CD8-positive, alpha-beta memory T cell (primary cell): ENCODE measurements at regions not wholly inside any gene's neighbourhood (a gene's known extent, or its start where the extent isn't known, plus 50 kb on each side); places are given as distances from the start of the nearest gene placed in this dataset.

Experiments
- CTCF ChIA-PET: fragments of 350-600 bp; sonication (Branson Sonifier 250); formaldehyde crosslinking; loops from one replicate; lab custom pipeline; 2021; ENCODE audit warnings: antibody characterized with exemption; lab: Charles Lee
- POLR2A ChIA-PET: fragments of 350-600 bp; sonication (Branson Sonifier 250); formaldehyde crosslinking; loops from one replicate; lab custom pipeline; 2021; ENCODE audit warnings: antibody characterized with exemption; lab: Charles Lee
- DNase-seq, 5 donors: peaks; one replicate each; pipeline versions ENCODE4 v3.0.0 to v3.0.0-alpha.2; 2020 to 2022; ENCODE audit warnings: mixed read lengths in 1 of 5
- H3K27ac ChIP-seq: one replicate; pipeline ENCODE4 v1.7.0; 2013; ENCODE audit warnings: low read depth, mild to moderate bottlenecking, low read length, moderate library complexity
- H3K27me3 ChIP-seq: 2 replicates; pipeline ENCODE4 v1.7.0; 2013; ENCODE audit warnings: low read length, mild to moderate bottlenecking; ENCODE audit not compliant: insufficient read depth, poor library complexity, severe bottlenecking
- H3K36me3 ChIP-seq: 2 replicates; pipeline ENCODE4 v1.7.0; 2013; ENCODE audit warnings: mild to moderate bottlenecking, low read length, moderate library complexity; ENCODE audit not compliant: insufficient read depth
- H3K4me1 ChIP-seq: 2 replicates; pipeline ENCODE4 v1.7.0; 2013; ENCODE audit warnings: mild to moderate bottlenecking, low read length, moderate library complexity; ENCODE audit not compliant: insufficient read depth
- H3K4me3 ChIP-seq: 2 replicates; pipeline ENCODE4 v1.7.0; 2013; ENCODE audit warnings: mild to moderate bottlenecking, low read length
- H3K9me3 ChIP-seq: 2 replicates; pipeline ENCODE4 v1.7.0; 2013; ENCODE audit warnings: mild to moderate bottlenecking, low read length
- H3K27ac Mint-ChIP-seq, 8 donors: one replicate each; pipeline ENCODE4 v1.8.0; 2020 to 2021; ENCODE audit warnings: mixed read lengths in 8 of 8, mild to moderate bottlenecking in 6 of 8, inconsistent platforms in 3 of 8, moderate library complexity in 3 of 8
- H3K27me3 Mint-ChIP-seq, 2 donors: one replicate each; pipeline ENCODE4 v1.8.0; 2020 to 2021; ENCODE audit warnings: mixed read lengths in 2 of 2, mild to moderate bottlenecking in 1 of 2, moderate library complexity in 1 of 2
- H3K36me3 Mint-ChIP-seq, 3 donors: one replicate each; pipeline ENCODE4 v1.8.0; 2020 to 2021; ENCODE audit warnings: mixed read lengths in 3 of 3, inconsistent platforms in 1 of 3, mild to moderate bottlenecking in 1 of 3
- H3K4me1 Mint-ChIP-seq, 3 donors: one replicate each; pipeline ENCODE4 v1.8.0; 2020 to 2021; ENCODE audit warnings: mixed read lengths in 3 of 3, inconsistent platforms in 1 of 3, mild to moderate bottlenecking in 1 of 3
- H3K4me3 Mint-ChIP-seq, 7 donors: one replicate each; pipeline ENCODE4 v1.8.0; 2020 to 2021; ENCODE audit warnings: mixed read lengths in 7 of 7, mild to moderate bottlenecking in 6 of 7, moderate library complexity in 4 of 7, inconsistent platforms in 2 of 7
- H3K9me3 Mint-ChIP-seq, 5 donors: one replicate each; pipeline ENCODE4 v1.8.0; 2020 to 2022; ENCODE audit warnings: mixed read lengths in 5 of 5, mild to moderate bottlenecking in 3 of 5, moderate library complexity in 2 of 5, inconsistent platforms in 1 of 5

- ChIA-PET CTCF (no interaction called here), POLR2A (no interaction called here)
- H3K27me3 Mint-ChIP-seq = peaks cover 0 to 1% of the 10 kb centered on the region in 2 donors
- H3K36me3 ChIP-seq = no peaks in the 10 kb centered on the region
- H3K27me3 ChIP-seq = no peaks in the 10 kb centered on the region
- H3K27ac Mint-ChIP-seq = no peak overlapping the region
- H3K4me3 ChIP-seq = no peak overlapping the region
- no peaks in the 10 kb centered on the region for H3K4me1 Mint-ChIP-seq
- no peaks in the 10 kb centered on the region for H3K4me1 ChIP-seq
- DNase-seq = no peak
- H3K9me3 Mint-ChIP-seq = peaks cover 0 to 19% (median 4%) of the 10 kb centered on the region in 5 donors
- no peaks in the 10 kb centered on the region for H3K9me3 ChIP-seq
- no peak overlapping the region for H3K27ac ChIP-seq
- no peaks in the 10 kb centered on the region for H3K36me3 Mint-ChIP-seq
- H3K4me3 Mint-ChIP-seq = no peak overlapping the region
Observed at GRCh38 chr3:182036382-182036781, 324.7 kb downstream of the SOX2 start.

- Histone ChIP-seq H3K36me3 (no peaks in the 10 kb centered on the region), H3K4me3 (no peak overlapping the region), H3K9me3 (no peaks in the 10 kb centered on the region), H3K4me1 (no peaks in the 10 kb centered on the region), H3K27ac (no peak overlapping the region), H3K27me3 (no peaks in the 10 kb centered on the region)
- H3K4me1 Mint-ChIP-seq = no peaks in the 10 kb centered on the region
- no peaks in the 10 kb centered on the region for H3K36me3 Mint-ChIP-seq
- DNase-seq = no peak
- H3K27me3 Mint-ChIP-seq = peaks cover 0 to 1% of the 10 kb centered on the region in 2 donors
- H3K27ac Mint-ChIP-seq = no peak overlapping the region
- no peak overlapping the region for H3K4me3 Mint-ChIP-seq
- POLR2A ChIA-PET = no interaction called here
- CTCF ChIA-PET = no interaction called here
- H3K9me3 Mint-ChIP-seq = peaks cover 2 to 16% (median 3%) of the 10 kb centered on the region in 5 donors
Observed at GRCh38 chr3:182041668-182042291, 330.1 kb downstream of the SOX2 start.

GRCh38 chr3:182045736-182046135, 334.0 kb downstream of the SOX2 start:
- peaks cover 0 to 11% (median 2%) of the 10 kb centered on the region in 5 donors for H3K9me3 Mint-ChIP-seq
- no peaks in the 10 kb centered on the region for H3K4me1 Mint-ChIP-seq
- DNase-seq = no peak
- Histone ChIP-seq H3K36me3 (no peaks in the 10 kb centered on the region), H3K9me3 (no peaks in the 10 kb centered on the region), H3K27ac (no peak overlapping the region), H3K4me1 (no peaks in the 10 kb centered on the region), H3K27me3 (no peaks in the 10 kb centered on the region), H3K4me3 (no peak overlapping the region)
- CTCF ChIA-PET = no interaction called here
- no peak overlapping the region for H3K4me3 Mint-ChIP-seq
- H3K36me3 Mint-ChIP-seq = no peaks in the 10 kb centered on the region
- POLR2A ChIA-PET = no interaction called here
- no peak overlapping the region for H3K27ac Mint-ChIP-seq
- H3K27me3 Mint-ChIP-seq = no peaks in the 10 kb centered on the region

GRCh38 chr3:182046166-182046764, 334.5 kb downstream of the SOX2 start:
- no peak for DNase-seq
- H3K4me1 Mint-ChIP-seq = no peaks in the 10 kb centered on the region
- peaks cover 0 to 11% (median 2%) of the 10 kb centered on the region in 5 donors for H3K9me3 Mint-ChIP-seq
- H3K27ac ChIP-seq = no peak overlapping the region
- no peaks in the 10 kb centered on the region for H3K27me3 ChIP-seq
- CTCF ChIA-PET = no interaction called here
- no peaks in the 10 kb centered on the region for H3K36me3 Mint-ChIP-seq
- no peaks in the 10 kb centered on the region for H3K36me3 ChIP-seq
- POLR2A ChIA-PET = no interaction called here
- H3K27me3 Mint-ChIP-seq = no peaks in the 10 kb centered on the region
- H3K27ac Mint-ChIP-seq = no peak overlapping the region
- H3K4me3 ChIP-seq = no peak overlapping the region
- no peaks in the 10 kb centered on the region for H3K9me3 ChIP-seq
- H3K4me3 Mint-ChIP-seq = no peak overlapping the region
- H3K4me1 ChIP-seq = no peaks in the 10 kb centered on the region

DNA sequence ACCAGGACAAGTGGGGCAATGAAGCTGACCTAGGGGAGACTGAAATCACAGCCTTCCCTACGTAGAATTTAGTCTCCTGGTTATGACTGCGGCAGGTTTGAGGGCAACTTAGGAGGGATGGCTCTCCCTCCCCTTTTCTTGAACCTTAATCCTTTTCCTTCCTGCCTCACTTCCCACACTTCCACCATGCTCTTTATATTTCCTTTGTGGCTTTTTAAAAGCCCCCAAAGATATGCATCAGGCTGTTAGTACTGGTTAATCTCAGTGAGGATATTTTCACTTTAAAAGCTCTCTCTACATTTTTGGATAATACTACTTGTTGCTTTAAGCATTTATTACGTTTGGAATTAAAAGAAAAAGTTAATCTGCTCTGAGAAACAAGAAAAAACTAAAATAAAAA, 339.2 kb downstream of the SOX2 start:
- Mint-ChIP-seq H3K36me3 (no peaks in the 10 kb centered on the region), H3K4me3 (no peak overlapping the region), H3K4me1 (no peaks in the 10 kb centered on the region), H3K27me3 (no peaks in the 10 kb centered on the region), H3K27ac (peak overlapping the region in 1 of 8 donors; percentile 66), H3K9me3 (peaks cover 0 to 4% (median 0%) of the 10 kb centered on the region in 5 donors)
- CTCF ChIA-PET = no interaction called here
- H3K27ac ChIP-seq = no peak overlapping the region
- no peaks in the 10 kb centered on the region for H3K36me3 ChIP-seq
- no peaks in the 10 kb centered on the region for H3K9me3 ChIP-seq
- H3K4me3 ChIP-seq = no peak overlapping the region
- H3K27me3 ChIP-seq = no peaks in the 10 kb centered on the region
- H3K4me1 ChIP-seq = no peaks in the 10 kb centered on the region
- POLR2A ChIA-PET = no interaction called here
- no peak for DNase-seq

GRCh38 chr3:182052332-182052731, 340.6 kb downstream of the SOX2 start:
- Mint-ChIP-seq H3K9me3 (peaks cover 0 to 4% (median 0%) of the 10 kb centered on the region in 5 donors), H3K4me1 (no peaks in the 10 kb centered on the region), H3K27ac (no peak overlapping the region), H3K36me3 (no peaks in the 10 kb centered on the region), H3K4me3 (no peak overlapping the region), H3K27me3 (no peaks in the 10 kb centered on the region)
- no peak for DNase-seq
- Histone ChIP-seq H3K4me1 (no peaks in the 10 kb centered on the region), H3K4me3 (no peak overlapping the region), H3K9me3 (no peaks in the 10 kb centered on the region), H3K27ac (no peak overlapping the region), H3K27me3 (no peaks in the 10 kb centered on the region), H3K36me3 (no peaks in the 10 kb centered on the region)
- CTCF ChIA-PET = no interaction called here
- POLR2A ChIA-PET = no interaction called here

GRCh38 chr3:182052757-182053156, 341.0 kb downstream of the SOX2 start:
- Histone ChIP-seq H3K9me3 (no peaks in the 10 kb centered on the region), H3K27me3 (no peaks in the 10 kb centered on the region), H3K27ac (no peak overlapping the region), H3K36me3 (no peaks in the 10 kb centered on the region), H3K4me3 (no peak overlapping the region), H3K4me1 (no peaks in the 10 kb centered on the region)
- no peaks in the 10 kb centered on the region for H3K4me1 Mint-ChIP-seq
- ChIA-PET CTCF (no interaction called here), POLR2A (no interaction called here)
- H3K27ac Mint-ChIP-seq = no peak overlapping the region
- peaks cover 0 to 4% (median 0%) of the 10 kb centered on the region in 5 donors for H3K9me3 Mint-ChIP-seq
- no peaks in the 10 kb centered on the region for H3K27me3 Mint-ChIP-seq
- DNase-seq = no peak
- no peak overlapping the region for H3K4me3 Mint-ChIP-seq
- no peaks in the 10 kb centered on the region for H3K36me3 Mint-ChIP-seq

DNA sequence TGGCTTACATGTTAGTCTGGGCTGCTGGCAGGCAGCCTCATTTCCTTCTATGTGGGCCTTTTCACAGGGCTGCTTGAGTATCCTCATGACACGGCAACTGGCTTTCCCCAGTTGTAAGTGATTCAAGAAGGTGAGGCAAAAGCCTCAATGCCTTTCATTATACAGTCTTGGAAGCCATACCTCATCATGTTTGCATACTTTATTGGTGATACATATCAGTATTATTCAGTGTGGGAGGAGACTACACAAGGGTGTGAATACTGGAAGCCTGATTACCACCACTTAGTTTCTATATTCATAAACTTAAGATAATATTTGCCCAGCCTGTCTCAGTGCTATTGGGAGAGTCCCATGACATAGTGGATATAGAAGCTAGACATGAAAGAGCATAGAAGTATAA, 346.8 kb downstream of the SOX2 start:
- Histone ChIP-seq H3K27ac (no peak overlapping the region), H3K27me3 (no peaks in the 10 kb centered on the region), H3K36me3 (no peaks in the 10 kb centered on the region), H3K9me3 (no peaks in the 10 kb centered on the region), H3K4me1 (no peaks in the 10 kb centered on the region), H3K4me3 (no peak overlapping the region)
- peaks cover 0 to 2% (median 0%) of the 10 kb centered on the region in 5 donors for H3K9me3 Mint-ChIP-seq
- POLR2A ChIA-PET = no interaction called here
- peaks cover 0 to 3% of the 10 kb centered on the region in 2 donors for H3K27me3 Mint-ChIP-seq
- no peaks in the 10 kb centered on the region for H3K4me1 Mint-ChIP-seq
- H3K4me3 Mint-ChIP-seq = no peak overlapping the region
- H3K27ac Mint-ChIP-seq = no peak overlapping the region
- H3K36me3 Mint-ChIP-seq = no peaks in the 10 kb centered on the region
- CTCF ChIA-PET = no interaction called here
- DNase-seq = no peak
